Esophagus (tissue), 2 donors: ENCODE measurements at regions not wholly inside any gene's neighbourhood (a gene's known extent, or its start where the extent isn't known, plus 50 kb on each side); places are given as distances from the start of the nearest gene placed in this dataset.

Experiments used
- H3K27ac ChIP-seq, 2 donors: one replicate each; pipeline ENCODE4 v1.5.1; 2013; ENCODE audit warnings: low read depth in 2 of 2, mild to moderate bottlenecking in 2 of 2, inconsistent platforms in 1 of 2, low read length in 1 of 2, moderate library complexity in 1 of 2
- H3K27me3 ChIP-seq, 2 donors: one replicate each; pipeline ENCODE4 v1.6.1; 2013; ENCODE audit warnings: low read length in 2 of 2, control low read depth in 1 of 2, mild to moderate bottlenecking in 1 of 2; ENCODE audit not compliant: insufficient read depth in 2 of 2, control insufficient read depth in 1 of 2
- H3K36me3 ChIP-seq, 2 donors: one replicate each; pipeline ENCODE4 v1.6.1; 2013; ENCODE audit warnings: low read length in 1 of 2; ENCODE audit not compliant: control insufficient read depth in 2 of 2, insufficient read depth in 2 of 2
- H3K4me1 ChIP-seq, 2 donors: one replicate each; pipeline ENCODE4 v1.6.1; 2013; ENCODE audit warnings: low read length in 1 of 2; ENCODE audit not compliant: control insufficient read depth in 2 of 2, insufficient read depth in 2 of 2
- H3K4me3 ChIP-seq, 2 donors: one replicate each; pipeline ENCODE4 v1.5.1; 2013; ENCODE audit warnings: low read length in 2 of 2, mild to moderate bottlenecking in 2 of 2, low read depth in 1 of 2, moderate library complexity in 1 of 2
- H3K9me3 ChIP-seq, 2 donors: one replicate each; pipeline ENCODE4 v1.6.1; 2013; ENCODE audit warnings: mild to moderate bottlenecking in 2 of 2, low read depth in 1 of 2, low read length in 1 of 2, moderate library complexity in 1 of 2; ENCODE audit not compliant: control insufficient read depth in 2 of 2, insufficient read depth in 1 of 2
- WGBS, 2 donors: extraction: QIAGEN DNeasy Blood & Tissue Kit; methylation state at CpG; one replicate each; pipeline ENCODE4 v1.1.7; 2013; 5-methylcytosine and 5-hydroxymethylcytosine counted together
- donor health status: healthy with polysubstance abuse.
- donor health status: Bipolar disorder and iron deficiency.

DNA sequence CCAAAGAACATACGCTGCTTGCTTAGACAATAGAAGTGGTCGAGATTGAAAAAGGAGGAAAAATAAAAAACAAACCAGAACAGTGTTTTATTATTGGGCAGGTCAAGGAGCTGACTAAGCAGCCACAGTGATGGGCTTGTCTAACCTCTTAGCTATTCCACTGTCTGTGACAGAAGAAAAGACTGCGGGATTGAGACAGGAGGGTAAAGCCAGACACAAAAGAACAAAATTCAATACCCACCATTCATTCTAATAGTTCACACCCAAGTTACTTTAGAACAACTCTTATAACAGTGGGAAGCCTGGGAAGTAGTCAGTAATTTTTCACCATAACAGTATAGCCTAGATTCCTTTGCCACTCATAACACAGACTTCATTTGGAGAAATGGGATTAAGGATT, 435.4 kb downstream of the MFSD1 start:
- Histone ChIP-seq H3K4me1 (no peaks in the 10 kb centered on the region), H3K36me3 (no peaks in the 10 kb centered on the region), H3K27me3 (no peaks in the 10 kb centered on the region), H3K9me3 (no peaks in the 10 kb centered on the region), H3K27ac (no peak overlapping the region), H3K4me3 (no peak overlapping the region)
- 63 to 68% methylated on average over 3 of the region's 3 CpGs for WGBS, 2 donors

DNA sequence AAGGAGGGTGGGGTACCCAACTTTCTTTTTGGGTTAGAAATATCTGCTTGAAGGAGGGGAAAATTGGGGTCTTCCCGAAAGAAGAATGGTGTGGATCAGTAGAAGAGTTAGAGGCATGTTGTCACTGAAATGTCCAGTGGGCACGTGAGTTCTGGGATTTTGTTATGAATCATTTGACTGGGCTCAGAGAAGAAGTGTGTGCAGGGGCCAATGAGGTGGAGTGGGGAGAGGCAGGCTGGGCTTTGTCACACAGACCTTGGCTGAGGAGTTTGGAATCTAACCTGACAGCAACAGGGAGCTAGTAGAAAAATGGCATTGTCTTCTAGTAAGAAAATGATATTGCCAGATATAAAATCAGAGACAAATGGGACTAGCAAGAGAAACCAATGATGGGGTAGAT, 436.8 kb downstream of the MFSD1 start:
- WGBS, 2 donors = 70 to 76% methylated on average over 2 of the region's 2 CpGs
- Histone ChIP-seq H3K4me1 (no peaks in the 10 kb centered on the region), H3K9me3 (no peaks in the 10 kb centered on the region), H3K27me3 (no peaks in the 10 kb centered on the region), H3K27ac (no peak overlapping the region), H3K4me3 (no peak overlapping the region), H3K36me3 (no peaks in the 10 kb centered on the region)

- H3K36me3 ChIP-seq = no peaks in the 10 kb centered on the region
- no peak overlapping the region for H3K27ac ChIP-seq
- H3K4me3 ChIP-seq = no peak overlapping the region
- no peaks in the 10 kb centered on the region for H3K27me3 ChIP-seq
- H3K4me1 ChIP-seq = no peaks in the 10 kb centered on the region
- no peaks in the 10 kb centered on the region for H3K9me3 ChIP-seq
These were observed 437.2 kb downstream of the MFSD1 start for GRCh38 chr3:159239059-159239458.

DNA sequence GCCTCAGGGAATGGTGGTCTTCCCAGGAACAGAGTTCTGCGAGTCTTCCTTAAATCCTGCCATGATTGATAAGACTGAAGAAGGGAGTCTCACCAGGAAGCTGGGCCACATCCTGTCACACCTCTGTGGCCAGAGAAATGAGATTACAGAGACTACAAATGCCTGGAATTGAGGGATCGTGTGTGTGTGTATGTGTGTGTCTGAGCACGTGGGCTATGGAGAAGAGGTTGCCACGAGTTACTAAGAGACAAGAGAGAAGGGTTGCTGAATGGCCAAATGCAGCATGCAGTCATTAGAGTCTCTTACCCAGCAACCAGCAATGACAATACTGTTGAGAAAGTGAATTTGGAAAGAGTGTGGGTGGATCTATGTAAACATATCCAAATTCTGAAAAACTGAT, 443.1 kb downstream of the MFSD1 start:
- no peaks in the 10 kb centered on the region for H3K27me3 ChIP-seq
- no peaks in the 10 kb centered on the region for H3K36me3 ChIP-seq
- WGBS, 2 donors = 82 to 84% methylated on average over 4 of the region's 4 CpGs
- no peak overlapping the region for H3K4me3 ChIP-seq
- H3K4me1 ChIP-seq = no peaks in the 10 kb centered on the region
- H3K27ac ChIP-seq = no peak overlapping the region
- H3K9me3 ChIP-seq = no peaks in the 10 kb centered on the region

GRCh38 chr3:159245871-159246270, 444.0 kb downstream of the MFSD1 start:
- no peaks in the 10 kb centered on the region for H3K9me3 ChIP-seq
- no peaks in the 10 kb centered on the region for H3K4me1 ChIP-seq
- no peak overlapping the region for H3K27ac ChIP-seq
- no peaks in the 10 kb centered on the region for H3K27me3 ChIP-seq
- no peaks in the 10 kb centered on the region for H3K36me3 ChIP-seq
- H3K4me3 ChIP-seq = no peak overlapping the region

DNA sequence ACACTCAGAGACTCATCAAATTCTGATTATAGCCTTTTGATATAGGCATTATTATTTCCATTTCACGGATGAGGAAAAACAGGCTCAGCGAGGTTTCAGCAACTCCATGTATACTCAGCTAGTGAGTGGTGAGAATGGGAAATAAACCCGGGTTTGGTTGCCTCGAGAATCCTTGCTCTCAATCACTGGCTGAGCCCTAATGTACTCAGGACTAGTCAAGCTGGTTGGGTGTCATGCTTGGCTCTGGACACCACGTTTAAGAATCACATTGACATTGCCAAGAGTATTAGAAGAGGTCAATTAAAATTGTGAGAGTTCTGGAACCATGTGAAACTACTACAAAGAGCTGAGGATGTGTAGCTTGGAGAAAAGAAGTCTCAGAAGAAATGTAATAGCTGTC, 444.5 kb downstream of the MFSD1 start:
- Histone ChIP-seq H3K4me1 (no peaks in the 10 kb centered on the region), H3K27ac (peak overlapping the region in 1 of 2 donors; percentile 3), H3K36me3 (no peaks in the 10 kb centered on the region), H3K27me3 (no peaks in the 10 kb centered on the region), H3K4me3 (no peak overlapping the region), H3K9me3 (no peaks in the 10 kb centered on the region)
- 56 to 61% methylated on average over 5 of the region's 5 CpGs for WGBS, 2 donors

- 52 to 58% methylated on average over 5 of the region's 5 CpGs for WGBS, 2 donors
- Histone ChIP-seq H3K27ac (no peak overlapping the region), H3K9me3 (no peaks in the 10 kb centered on the region), H3K36me3 (no peaks in the 10 kb centered on the region), H3K27me3 (no peaks in the 10 kb centered on the region), H3K4me1 (no peaks in the 10 kb centered on the region), H3K4me3 (no peak overlapping the region)
These were observed 447.8 kb downstream of the MFSD1 start for GRCh38 chr3:159249472-159250174.

DNA sequence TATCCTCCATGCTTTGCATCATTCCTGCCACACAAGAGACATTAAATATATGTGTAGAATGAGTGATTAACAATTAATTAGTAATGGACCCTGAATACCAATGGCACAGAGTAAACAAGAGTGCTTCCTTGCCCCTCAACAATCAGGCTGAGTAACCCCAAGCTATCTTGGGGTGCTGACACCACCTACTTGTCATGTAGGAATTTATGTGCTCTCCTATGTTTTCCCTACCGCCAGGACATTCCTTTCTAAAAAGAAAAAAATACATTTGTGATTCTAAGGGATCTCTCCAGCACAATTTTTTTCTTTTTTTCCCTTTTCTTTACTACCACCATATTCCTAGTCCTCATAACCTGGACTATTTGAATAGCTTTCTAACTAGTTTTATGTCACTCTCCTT, 449.1 kb downstream of the MFSD1 start:
- no peak overlapping the region for H3K4me3 ChIP-seq
- no peaks in the 10 kb centered on the region for H3K36me3 ChIP-seq
- H3K4me1 ChIP-seq = no peaks in the 10 kb centered on the region
- 83 to 90% methylated on average over 1 of the region's 1 CpG for WGBS, 2 donors
- no peaks in the 10 kb centered on the region for H3K27me3 ChIP-seq
- H3K9me3 ChIP-seq = no peaks in the 10 kb centered on the region
- no peak overlapping the region for H3K27ac ChIP-seq

DNA sequence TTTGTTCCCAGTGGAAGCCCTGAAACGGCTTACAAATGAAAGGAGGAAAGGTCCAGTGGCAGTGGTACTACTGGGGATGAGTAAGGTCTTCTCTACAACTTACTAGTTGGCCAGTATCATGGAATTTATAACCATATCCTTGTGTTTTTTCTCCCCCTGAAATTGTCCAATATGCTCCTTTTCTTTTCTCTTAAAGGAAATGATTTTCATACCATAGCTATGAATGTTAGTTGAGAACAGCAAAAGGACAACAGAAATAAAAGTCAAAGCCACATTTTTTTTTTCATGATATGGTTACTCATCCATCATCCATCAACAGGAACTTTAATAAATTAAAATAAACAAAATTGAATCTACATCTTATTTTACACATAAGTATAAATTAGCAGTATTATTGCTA, 450.4 kb downstream of the MFSD1 start:
- Histone ChIP-seq H3K27ac (no peak overlapping the region), H3K36me3 (no peaks in the 10 kb centered on the region), H3K4me3 (no peak overlapping the region), H3K9me3 (no peaks in the 10 kb centered on the region), H3K27me3 (no peaks in the 10 kb centered on the region), H3K4me1 (no peaks in the 10 kb centered on the region)
- 51 to 59% methylated on average over 1 of the region's 1 CpG for whole genome bisulfite sequencing, 2 donors

DNA sequence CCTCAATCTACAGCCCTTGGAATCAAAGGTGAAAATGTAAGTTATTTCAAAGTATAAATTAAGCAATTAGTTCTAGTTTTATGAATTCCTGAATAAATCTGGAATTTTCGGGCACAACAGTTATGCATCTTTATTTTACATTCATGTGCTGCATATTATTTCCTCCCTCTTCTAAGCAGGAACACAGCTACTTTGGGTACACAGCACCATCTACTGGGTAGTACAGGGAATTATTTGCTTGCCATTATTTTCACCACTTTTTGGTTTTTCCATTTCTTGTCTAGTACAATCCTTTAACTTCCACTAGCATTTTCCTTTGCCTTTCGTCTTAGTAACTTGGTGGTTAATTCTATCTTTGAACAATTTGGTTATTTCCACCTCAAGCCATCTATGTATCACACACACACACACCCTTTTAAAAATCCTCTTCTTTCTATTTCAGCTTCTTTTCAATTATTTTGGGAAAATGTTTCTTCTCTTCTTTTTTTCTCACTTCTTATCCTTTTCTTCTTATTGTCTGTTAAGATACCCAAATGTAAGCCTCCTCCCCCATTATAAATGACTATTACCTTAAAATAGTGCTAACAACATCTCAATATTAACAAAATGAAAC, 451.0 kb downstream of the MFSD1 start:
- WGBS, 2 donors = 24 to 26% methylated on average over 2 of the region's 2 CpGs
- Histone ChIP-seq H3K27me3 (no peaks in the 10 kb centered on the region), H3K36me3 (no peaks in the 10 kb centered on the region), H3K4me3 (no peak overlapping the region), H3K4me1 (no peaks in the 10 kb centered on the region), H3K9me3 (no peaks in the 10 kb centered on the region), H3K27ac (no peak overlapping the region)
